Activated naive CD4-positive, alpha-beta T cell (primary cell): ENCODE measurements at regions not wholly inside any gene's neighbourhood (a gene's known extent, or its start where the extent isn't known, plus 50 kb on each side); places are given as distances from the start of the nearest gene placed in this dataset.

Experiments used
- DNase-seq, 4 experiments: peaks; one replicate each; lab custom pipeline; 2025; lab: John Stamatoyannopoulos, UW

GRCh38 chr21:39105341-39105765 is 77.9 kb downstream of the PSMG1 start:
- no peak for DNase-seq

GRCh38 chr21:39104911-39105310 is 78.3 kb downstream of the PSMG1 start:
- no peak for DNase-seq

- DNase-seq: no peak
These were observed 79.6 kb downstream of the PSMG1 start for GRCh38 chr21:39103689-39104088.

- DNase-seq: no peak
These were observed 83.4 kb downstream of the PSMG1 start for GRCh38 chr21:39099859-39100258.

- no peak for DNase-seq
These were observed 84.5 kb downstream of the PSMG1 start for GRCh38 chr21:39098696-39099200.

- DNase-seq: no peak
These were observed 85.3 kb downstream of the PSMG1 start for GRCh38 chr21:39097981-39098380.

GRCh38 chr21:39097335-39097861 is 85.9 kb downstream of the PSMG1 start:
- DNase-seq: no peak

GRCh38 chr21:39096754-39097153 is 86.5 kb downstream of the PSMG1 start:
- DNase-seq: no peak

- no peak for DNase-seq
These were observed 87.6 kb downstream of the PSMG1 start for GRCh38 chr21:39095681-39096080.

- DNase-seq: no peak
These were observed 88.2 kb downstream of the PSMG1 start for GRCh38 chr21:39094847-39095579.

GRCh38 chr21:39094087-39094780 is 89.0 kb downstream of the PSMG1 start:
- no peak for DNase-seq

GRCh38 chr21:39093526-39093925 is 89.7 kb downstream of the PSMG1 start:
- DNase-seq: no peak

GRCh38 chr21:39088831-39089380 is 94.3 kb downstream of the PSMG1 start:
- DNase-seq: no peak

GRCh38 chr21:39088031-39088370 is 95.2 kb downstream of the PSMG1 start:
- no peak for DNase-seq

- no peak for DNase-seq
These were observed 95.8 kb downstream of the PSMG1 start for GRCh38 chr21:39087238-39088030.

GRCh38 chr21:39086547-39086946 is 96.7 kb downstream of the PSMG1 start:
- no peak for DNase-seq

GRCh38 chr21:39085843-39086405 is 97.3 kb downstream of the PSMG1 start:
- no peak for DNase-seq

GRCh38 chr21:39084979-39085729 is 98.1 kb downstream of the PSMG1 start:
- no peak for DNase-seq

- no peak for DNase-seq
These were observed 99.2 kb downstream of the PSMG1 start for GRCh38 chr21:39084073-39084472.

GRCh38 chr21:39083377-39084008 is 99.8 kb downstream of the PSMG1 start:
- DNase-seq: no peak
